ENCODE measurements at regions not wholly inside any gene's neighbourhood (a gene's known extent, or its start where the extent isn't known, plus 50 kb on each side); places are given as distances from the start of the nearest gene placed in this dataset.
"Not testable (repeated sequence)": the region's sequence is repeated elsewhere in the genome, so short reads cannot be mapped to it uniquely, and the experiment has no call there.

- H3K27ac ChIP-seq, result not testable (repeated sequence)
These were observed 76.5 kb upstream of the LINC00632 start for GRCh38 chrX:140633105-140633504.

DNA sequence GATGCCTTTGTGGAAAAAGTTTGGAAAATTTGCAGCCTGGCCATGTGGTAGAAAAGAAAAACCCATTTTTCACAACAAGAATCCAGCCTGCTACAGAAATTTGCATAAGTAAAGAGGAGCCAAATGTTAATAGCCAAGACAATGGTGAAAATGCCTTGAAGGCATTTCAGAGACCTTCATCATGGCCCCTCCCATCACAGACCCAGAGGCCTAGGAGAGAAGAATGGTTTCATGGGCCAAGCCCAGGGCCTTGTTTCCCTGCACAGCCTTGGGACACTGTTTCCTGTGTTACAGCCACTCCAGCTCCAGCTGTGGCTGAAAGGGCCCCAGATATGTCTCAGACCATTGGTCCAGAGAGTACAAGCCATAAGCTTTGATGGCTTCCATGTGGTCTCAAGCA lies 101.4 kb upstream of the LINC00632 start:
- H3K27ac ChIP-seq, result no peak overlapping the region
- TF ChIP-seq ZFX (IDR thresholded peaks at IDR 0.05), result no peak
- TF ChIP-seq, protein P1, sequence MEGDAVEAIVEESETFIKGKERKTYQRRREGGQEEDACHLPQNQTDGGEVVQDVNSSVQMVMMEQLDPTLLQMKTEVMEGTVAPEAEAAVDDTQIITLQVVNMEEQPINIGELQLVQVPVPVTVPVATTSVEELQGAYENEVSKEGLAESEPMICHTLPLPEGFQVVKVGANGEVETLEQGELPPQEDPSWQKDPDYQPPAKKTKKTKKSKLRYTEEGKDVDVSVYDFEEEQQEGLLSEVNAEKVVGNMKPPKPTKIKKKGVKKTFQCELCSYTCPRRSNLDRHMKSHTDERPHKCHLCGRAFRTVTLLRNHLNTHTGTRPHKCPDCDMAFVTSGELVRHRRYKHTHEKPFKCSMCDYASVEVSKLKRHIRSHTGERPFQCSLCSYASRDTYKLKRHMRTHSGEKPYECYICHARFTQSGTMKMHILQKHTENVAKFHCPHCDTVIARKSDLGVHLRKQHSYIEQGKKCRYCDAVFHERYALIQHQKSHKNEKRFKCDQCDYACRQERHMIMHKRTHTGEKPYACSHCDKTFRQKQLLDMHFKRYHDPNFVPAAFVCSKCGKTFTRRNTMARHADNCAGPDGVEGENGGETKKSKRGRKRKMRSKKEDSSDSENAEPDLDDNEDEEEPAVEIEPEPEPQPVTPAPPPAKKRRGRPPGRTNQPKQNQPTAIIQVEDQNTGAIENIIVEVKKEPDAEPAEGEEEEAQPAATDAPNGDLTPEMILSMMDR (conservative IDR thresholded peaks at IDR 0.05), result no peak

GRCh38 chrX:140602140-140602539 lies 97.3 kb upstream of the SOX3 start:
- no peak for TF ChIP-seq ZFX (IDR thresholded peaks at IDR 0.05)
- TF ChIP-seq, protein P1 (conservative IDR thresholded peaks at IDR 0.05), result no peak
- no peak overlapping the region for H3K27ac ChIP-seq

DNA sequence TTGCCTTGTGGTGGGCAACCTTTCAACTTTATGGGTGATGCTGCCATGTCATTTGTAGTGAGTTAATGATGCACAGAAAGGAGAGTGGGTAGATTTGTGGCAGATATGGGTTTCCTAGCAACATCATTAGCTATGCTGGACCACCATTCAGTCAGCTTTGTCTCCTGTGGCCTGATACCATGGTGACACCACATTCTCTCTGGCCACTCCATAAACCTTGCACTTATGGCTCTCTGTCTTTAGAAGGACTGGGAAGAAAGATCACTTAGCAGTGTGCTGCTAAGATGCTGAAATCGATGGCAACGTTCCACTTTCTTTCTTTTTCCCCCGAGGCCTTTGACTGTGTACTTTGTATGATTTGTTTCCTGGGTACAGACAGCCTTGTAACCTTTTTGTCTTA lies 95.0 kb upstream of the SOX3 start:
- no peak overlapping the region for H3K27ac ChIP-seq
- TF ChIP-seq ZFX (IDR thresholded peaks at IDR 0.05), result no peak
- TF ChIP-seq, protein P1 (conservative IDR thresholded peaks at IDR 0.05), result no peak

GRCh38 chrX:140589657-140590056 lies 84.8 kb upstream of the SOX3 start:
- no peak for TF ChIP-seq ZFX (IDR thresholded peaks at IDR 0.05)
- TF ChIP-seq, protein P1 (conservative IDR thresholded peaks at IDR 0.05), result no peak
- H3K27ac ChIP-seq, result no peak overlapping the region

GRCh38 chrX:140586951-140587350 lies 82.1 kb upstream of the SOX3 start:
- no peak overlapping the region for H3K27ac ChIP-seq
- no peak for TF ChIP-seq ZFX (IDR thresholded peaks at IDR 0.05)
- TF ChIP-seq, protein P1 (conservative IDR thresholded peaks at IDR 0.05), result no peak

- TF ChIP-seq ZFX (IDR thresholded peaks at IDR 0.05), result no peak
- TF ChIP-seq, protein P1 (conservative IDR thresholded peaks at IDR 0.05), result no peak
These were observed 75.6 kb upstream of the SOX3 start for GRCh38 chrX:140580478-140580877.

DNA sequence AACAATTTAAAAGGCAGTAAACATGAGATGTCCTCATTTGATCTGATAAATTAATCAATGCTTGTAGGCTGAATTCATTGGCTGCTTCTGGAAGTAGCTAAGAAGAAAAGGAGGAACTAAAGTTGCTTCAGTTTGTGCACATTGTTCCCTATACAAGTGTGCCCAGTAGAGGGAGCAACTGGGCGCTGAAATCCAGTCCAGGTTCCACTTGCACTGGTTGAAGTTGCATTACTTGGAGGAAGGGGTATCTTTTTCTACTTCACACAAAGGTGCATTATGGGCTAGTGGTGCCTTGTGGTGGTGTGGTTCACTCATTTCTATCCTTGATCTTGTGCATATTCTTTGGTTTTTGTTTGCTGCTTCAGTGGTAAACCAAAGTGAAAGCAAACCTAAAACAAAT lies 67.9 kb upstream of the SOX3 start:
- no peak overlapping the region for H3K27ac ChIP-seq
- TF ChIP-seq ZFX (IDR thresholded peaks at IDR 0.05), result no peak
- TF ChIP-seq, protein P1 (conservative IDR thresholded peaks at IDR 0.05), result peak; percentile 78

More at GRCh38 chrX:140580478-140580877, 75.6 kb upstream of the SOX3 start:
- no peak overlapping the region for H3K27ac ChIP-seq

Measured in C4-2B (cell line).